Osteocyte (in vitro differentiated cells): ENCODE measurements at regions not wholly inside any gene's neighbourhood (a gene's known extent, or its start where the extent isn't known, plus 50 kb on each side); places are given as distances from the start of the nearest gene placed in this dataset.

Experiments
- DNase-seq: peaks from one replicate; pipeline ENCODE4 v3.0.0; 2021; ENCODE audit warnings: mixed read lengths; ENCODE audit not compliant: unreplicated experiment; ENCODE audit errors: extremely low spot score
- H3K27ac Mint-ChIP-seq: one replicate; pipeline ENCODE4 v1.8.0; 2021; ENCODE audit warnings: mild to moderate bottlenecking, mixed read lengths; ENCODE audit not compliant: unreplicated experiment
- H3K27me3 Mint-ChIP-seq: one replicate; pipeline ENCODE4 v1.8.0; 2021; ENCODE audit warnings: mixed read lengths; ENCODE audit not compliant: unreplicated experiment
- H3K36me3 Mint-ChIP-seq: one replicate; pipeline ENCODE4 v1.8.0; 2021; ENCODE audit warnings: mixed read lengths; ENCODE audit not compliant: unreplicated experiment
- H3K4me1 Mint-ChIP-seq: one replicate; pipeline ENCODE4 v1.8.0; 2021; ENCODE audit warnings: mixed read lengths; ENCODE audit not compliant: unreplicated experiment
- H3K4me3 Mint-ChIP-seq: one replicate; pipeline ENCODE4 v1.8.0; 2021; ENCODE audit warnings: mild to moderate bottlenecking, moderate library complexity, mixed read lengths; ENCODE audit not compliant: unreplicated experiment
- H3K9me3 Mint-ChIP-seq: one replicate; pipeline ENCODE4 v1.8.0; 2021; ENCODE audit warnings: mixed read lengths; ENCODE audit not compliant: unreplicated experiment
- CTCF ChIP-seq: fragments of 200-600 bp; sonication (generic); IDR thresholded peaks from 2 replicates; pipeline ENCODE4 v1.5.0; 2021; ENCODE audit warnings: antibody characterized with exemption, mild to moderate bottlenecking, moderate library complexity

- H3K36me3 Mint-ChIP-seq = no peaks in the 10 kb centered on the region
- peak overlapping the region; percentile 69 for H3K27ac Mint-ChIP-seq
- peaks cover 36% of the 10 kb centered on the region for H3K4me1 Mint-ChIP-seq
- H3K4me3 Mint-ChIP-seq = no peak overlapping the region
- H3K27me3 Mint-ChIP-seq = no peaks in the 10 kb centered on the region
- DNase-seq = no peak
- TF ChIP-seq CTCF = no peak
- H3K9me3 Mint-ChIP-seq = no peaks in the 10 kb centered on the region
These were observed 149.0 kb downstream of the GLI2 start for GRCh38 chr2:120884472-120885290.

- no peak for DNase-seq
- Mint-ChIP-seq H3K4me3 (no peak overlapping the region), H3K27me3 (no peaks in the 10 kb centered on the region), H3K36me3 (no peaks in the 10 kb centered on the region), H3K4me1 (peaks cover 29% of the 10 kb centered on the region), H3K9me3 (no peaks in the 10 kb centered on the region), H3K27ac (peak overlapping the region; percentile 69)
- peak; percentile 26 for TF ChIP-seq CTCF
These were observed 149.7 kb downstream of the GLI2 start for GRCh38 chr2:120885321-120885720.

- no peak for TF ChIP-seq CTCF
- peak overlapping the region; percentile 69 for H3K27ac Mint-ChIP-seq
- no peaks in the 10 kb centered on the region for H3K9me3 Mint-ChIP-seq
- peaks cover 26% of the 10 kb centered on the region for H3K4me1 Mint-ChIP-seq
- H3K27me3 Mint-ChIP-seq = no peaks in the 10 kb centered on the region
- no peaks in the 10 kb centered on the region for H3K36me3 Mint-ChIP-seq
- no peak overlapping the region for H3K4me3 Mint-ChIP-seq
- DNase-seq = no peak
These were observed 150.1 kb downstream of the GLI2 start for GRCh38 chr2:120885749-120886148.

- H3K27ac Mint-ChIP-seq = no peak overlapping the region
- H3K27me3 Mint-ChIP-seq = no peaks in the 10 kb centered on the region
- TF ChIP-seq CTCF = no peak
These were observed 151.1 kb downstream of the GLI2 start for GRCh38 chr2:120886534-120887319.

GRCh38 chr2:120887320-120887697 is 151.6 kb downstream of the GLI2 start:
- no peak for DNase-seq
- Mint-ChIP-seq H3K36me3 (peaks cover 2% of the 10 kb centered on the region), H3K27me3 (no peaks in the 10 kb centered on the region), H3K27ac (no peak overlapping the region), H3K4me1 (peaks cover 26% of the 10 kb centered on the region), H3K4me3 (no peak overlapping the region), H3K9me3 (no peaks in the 10 kb centered on the region)
- TF ChIP-seq CTCF = no peak

More at GRCh38 chr2:120886534-120887319, 151.1 kb downstream of the GLI2 start:
- Mint-ChIP-seq H3K4me3 (no peak overlapping the region), H3K4me1 (peaks cover 28% of the 10 kb centered on the region), H3K9me3 (no peaks in the 10 kb centered on the region), H3K36me3 (peaks cover 2% of the 10 kb centered on the region)
- DNase-seq = no peak
